K562 (cell line): ENCODE measurements at regions not wholly inside any gene's neighbourhood (a gene's known extent, or its start where the extent isn't known, plus 50 kb on each side); places are given as distances from the start of the nearest gene placed in this dataset.

ENCODE experiments used
- C11orf30 ChIP-seq: fragments of 450-650 bp; IDR thresholded peaks from 2 replicates; pipeline ENCODE4 v1.6.1; 2016; ENCODE audit warnings: low read depth, mild to moderate bottlenecking
- GATAD2A ChIP-seq: fragments of 450-650 bp; IDR thresholded peaks from 2 replicates; pipeline ENCODE4 v1.6.1; 2017
- POLR2AphosphoS5 ChIP-seq: IDR thresholded peaks from 2 replicates; pipeline ENCODE4 v1.6.1; 2011; ENCODE audit warnings: mild to moderate bottlenecking, low read depth, low read length, moderate library complexity; ENCODE audit not compliant: control insufficient read depth, insufficient read depth
- SP1 ChIP-seq: sonication (generic); formaldehyde crosslinking; IDR thresholded peaks from 2 replicates; pipeline ENCODE4 v1.8.1; 2022; ENCODE audit warnings: mild to moderate bottlenecking, missing genetic modification reagents
- TEAD2 ChIP-seq: fragments of 450-650 bp; IDR thresholded peaks from 2 replicates; pipeline ENCODE4 v1.6.1; 2016; ENCODE audit warnings: missing genetic modification characterization, control low read depth, missing compliant biosample characterization
- ZBTB1 ChIP-seq: sonication (generic); formaldehyde crosslinking; IDR thresholded peaks from 2 replicates; pipeline ENCODE4 v1.8.1; 2023; ENCODE audit warnings: missing genetic modification reagents, low read depth, mild to moderate bottlenecking, borderline replicate concordance
- TF ChIP-seq, protein P1 (sequence below): fragments of 250-450 bp; sonication (Bioruptor Pico); IDR thresholded peaks from 2 replicates; pipeline ENCODE4 v1.8.0; 2021; ENCODE audit warnings: mild to moderate bottlenecking, moderate library complexity
- TF ChIP-seq, protein P2 (sequence below), 3 experiments: IDR thresholded peaks in 2 of 3; conservative IDR thresholded peaks in 1 of 3; 2 replicates each; pipeline ENCODE4 v1.5.1; 2011 to 2012; ENCODE audit warnings: low read length in 3 of 3, mild to moderate bottlenecking in 3 of 3, control low read depth in 2 of 3, improper control_type of control experiment in 1 of 3, inconsistent platforms in 1 of 3, low read depth in 1 of 3, mixed read lengths in 1 of 3, moderate library complexity in 1 of 3; ENCODE audit not compliant: insufficient read depth in 2 of 3
- TF ChIP-seq, protein P3 (sequence below), 2 experiments: fragments of 450-650 bp in 1 of 2; sonication (generic) in 1 of 2; formaldehyde crosslinking in 1 of 2; IDR thresholded peaks in 1 of 2; conservative IDR thresholded peaks in 1 of 2; 2 replicates each; pipeline versions ENCODE4 v1.6.1 to v1.8.1; 2016 to 2023; ENCODE audit warnings: mild to moderate bottlenecking in 2 of 2, moderate library complexity in 2 of 2, inconsistent platforms in 1 of 2, missing genetic modification reagents in 1 of 2

DNA sequence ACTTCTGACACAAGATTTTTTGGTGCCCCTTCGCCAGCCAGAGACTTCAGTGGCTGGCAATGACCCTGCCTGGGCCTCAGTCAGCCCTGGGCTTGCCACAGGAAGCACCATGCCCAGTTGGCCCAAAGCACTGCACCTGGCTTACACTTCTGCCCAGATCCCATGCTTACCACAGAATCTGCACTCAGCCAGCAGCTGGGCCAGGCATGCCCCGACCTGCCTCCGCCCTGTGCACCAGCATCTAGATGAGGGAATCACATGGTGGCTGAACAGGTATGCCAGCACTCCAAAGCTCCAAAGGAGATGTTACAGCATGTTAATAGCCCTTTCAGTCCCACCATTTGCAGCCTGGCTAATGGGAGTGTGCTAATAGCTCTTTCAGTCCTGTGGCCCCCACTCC is 690.9 kb downstream of the SLITRK6 start:
- TF ChIP-seq POLR2AphosphoS5 (no peak), C11orf30 (no peak), GATAD2A (no peak), SP1 (no peak), TEAD2 (tag) (no peak), ZBTB1 (CRISPR knock-in tag) (no peak)
- TF ChIP-seq, protein P1, sequence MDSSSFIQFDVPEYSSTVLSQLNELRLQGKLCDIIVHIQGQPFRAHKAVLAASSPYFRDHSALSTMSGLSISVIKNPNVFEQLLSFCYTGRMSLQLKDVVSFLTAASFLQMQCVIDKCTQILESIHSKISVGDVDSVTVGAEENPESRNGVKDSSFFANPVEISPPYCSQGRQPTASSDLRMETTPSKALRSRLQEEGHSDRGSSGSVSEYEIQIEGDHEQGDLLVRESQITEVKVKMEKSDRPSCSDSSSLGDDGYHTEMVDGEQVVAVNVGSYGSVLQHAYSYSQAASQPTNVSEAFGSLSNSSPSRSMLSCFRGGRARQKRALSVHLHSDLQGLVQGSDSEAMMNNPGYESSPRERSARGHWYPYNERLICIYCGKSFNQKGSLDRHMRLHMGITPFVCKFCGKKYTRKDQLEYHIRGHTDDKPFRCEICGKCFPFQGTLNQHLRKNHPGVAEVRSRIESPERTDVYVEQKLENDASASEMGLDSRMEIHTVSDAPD (CRISPR knock-in tag): no peak
- TF ChIP-seq, protein P2, sequence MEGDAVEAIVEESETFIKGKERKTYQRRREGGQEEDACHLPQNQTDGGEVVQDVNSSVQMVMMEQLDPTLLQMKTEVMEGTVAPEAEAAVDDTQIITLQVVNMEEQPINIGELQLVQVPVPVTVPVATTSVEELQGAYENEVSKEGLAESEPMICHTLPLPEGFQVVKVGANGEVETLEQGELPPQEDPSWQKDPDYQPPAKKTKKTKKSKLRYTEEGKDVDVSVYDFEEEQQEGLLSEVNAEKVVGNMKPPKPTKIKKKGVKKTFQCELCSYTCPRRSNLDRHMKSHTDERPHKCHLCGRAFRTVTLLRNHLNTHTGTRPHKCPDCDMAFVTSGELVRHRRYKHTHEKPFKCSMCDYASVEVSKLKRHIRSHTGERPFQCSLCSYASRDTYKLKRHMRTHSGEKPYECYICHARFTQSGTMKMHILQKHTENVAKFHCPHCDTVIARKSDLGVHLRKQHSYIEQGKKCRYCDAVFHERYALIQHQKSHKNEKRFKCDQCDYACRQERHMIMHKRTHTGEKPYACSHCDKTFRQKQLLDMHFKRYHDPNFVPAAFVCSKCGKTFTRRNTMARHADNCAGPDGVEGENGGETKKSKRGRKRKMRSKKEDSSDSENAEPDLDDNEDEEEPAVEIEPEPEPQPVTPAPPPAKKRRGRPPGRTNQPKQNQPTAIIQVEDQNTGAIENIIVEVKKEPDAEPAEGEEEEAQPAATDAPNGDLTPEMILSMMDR (IDR thresholded peaks at IDR 0.05 in 2 of 3, conservative IDR thresholded peaks at IDR 0.05 in 1 of 3; ENCODE audit: insufficient read depth in 2 of 3, low read depth in 1 of 3, low read length in 3 of 3): no peak
- TF ChIP-seq, protein P3, sequence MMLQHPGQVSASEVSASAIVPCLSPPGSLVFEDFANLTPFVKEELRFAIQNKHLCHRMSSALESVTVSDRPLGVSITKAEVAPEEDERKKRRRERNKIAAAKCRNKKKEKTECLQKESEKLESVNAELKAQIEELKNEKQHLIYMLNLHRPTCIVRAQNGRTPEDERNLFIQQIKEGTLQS (IDR thresholded peaks at IDR 0.05): no peak
- TF ChIP-seq, protein P3 (CRISPR knock-in tag; conservative IDR thresholded peaks at IDR 0.05): no peak
